GM23248 (cell line): ENCODE measurements at regions not wholly inside any gene's neighbourhood (a gene's known extent, or its start where the extent isn't known, plus 50 kb on each side); places are given as distances from the start of the nearest gene placed in this dataset.
"Not testable (repeated sequence)": the region's sequence is repeated elsewhere in the genome, so short reads cannot be mapped to it uniquely, and the experiment has no call there.

Source experiments
- DNase-seq: peaks from one replicate; pipeline ENCODE4 v3.0.0-alpha.2; 2015
- H2AFZ ChIP-seq: fragments of 200-600 bp; sonication (generic); 2 replicates; pipeline ENCODE4 v1.6.1; 2016; ENCODE audit warnings: antibody characterized with exemption
- H3F3A ChIP-seq: fragments of 200-600 bp; sonication (generic); 2 replicates; pipeline ENCODE4 v1.6.1; 2016; ENCODE audit warnings: mild to moderate bottlenecking, antibody characterized with exemption, mixed run types; ENCODE audit not compliant: insufficient read depth
- H3K27ac ChIP-seq: fragments of 200-600 bp; sonication (generic); 2 replicates; pipeline ENCODE4 v1.5.1; 2016; ENCODE audit warnings: mild to moderate bottlenecking
- H3K27me3 ChIP-seq: fragments of 200-600 bp; sonication (generic); replicated peaks from 2 replicates; pipeline ENCODE4 v1.6.1; 2016; ENCODE audit warnings: mild to moderate bottlenecking; ENCODE audit not compliant: insufficient read depth
- H3K36me3 ChIP-seq: fragments of 200-600 bp; sonication (generic); 2 replicates; pipeline ENCODE4 v1.6.1; 2016; ENCODE audit warnings: low read depth, mild to moderate bottlenecking
- H3K4me1 ChIP-seq: fragments of 200-600 bp; sonication (generic); 2 replicates; pipeline ENCODE4 v1.6.1; 2016; ENCODE audit warnings: mild to moderate bottlenecking; ENCODE audit not compliant: insufficient read depth
- H3K4me2 ChIP-seq: fragments of 200-600 bp; sonication (generic); one replicate; pipeline ENCODE4 v1.6.1; 2016; ENCODE audit warnings: mild to moderate bottlenecking; ENCODE audit not compliant: unreplicated experiment
- H3K4me3 ChIP-seq: fragments of 200-600 bp; sonication (generic); 2 replicates; pipeline ENCODE4 v1.5.1; 2016; ENCODE audit warnings: mild to moderate bottlenecking
- H3K79me2 ChIP-seq: fragments of 200-600 bp; sonication (generic); 2 replicates; pipeline ENCODE4 v1.6.1; 2016; ENCODE audit warnings: mild to moderate bottlenecking; ENCODE audit not compliant: insufficient read depth
- H3K9ac ChIP-seq: fragments of 200-600 bp; sonication (generic); 2 replicates; pipeline ENCODE4 v1.6.1; 2016; ENCODE audit warnings: mild to moderate bottlenecking
- H3K9me2 ChIP-seq: fragments of 200-600 bp; sonication (generic); 2 replicates; pipeline ENCODE4 v1.6.1; 2016; ENCODE audit warnings: mixed run types, mild to moderate bottlenecking, moderate library complexity; ENCODE audit not compliant: insufficient read depth
- H3K9me3 ChIP-seq: fragments of 200-600 bp; sonication (generic); one replicate; pipeline ENCODE4 v1.6.1; 2017; ENCODE audit warnings: low read depth
- H4K20me1 ChIP-seq: fragments of 200-600 bp; sonication (generic); 2 replicates; pipeline ENCODE4 v1.6.0; 2016; ENCODE audit not compliant: insufficient read depth
- EZH2 ChIP-seq: fragments of 200-600 bp; sonication (generic); IDR thresholded peaks from 2 replicates; pipeline ENCODE4 v1.6.1; 2018; ENCODE audit warnings: antibody characterized with exemption, mild to moderate bottlenecking; ENCODE audit not compliant: insufficient read depth, poor library complexity, severe bottlenecking
- EZH2phosphoT487 ChIP-seq: fragments of 200-600 bp; sonication (generic); IDR thresholded peaks from 2 replicates; pipeline ENCODE4 v1.6.1; 2018; ENCODE audit warnings: antibody characterized with exemption, moderate library complexity, mild to moderate bottlenecking, low read depth; ENCODE audit not compliant: insufficient read depth
- WGBS, 2 experiments: methylation state at CpG; one replicate each; pipeline ENCODE4 v1.1.6; 2015 to 2017; ENCODE audit warnings: low lambda C conversion rate in 2 of 2, low coverage in 1 of 2; ENCODE audit errors: missing lambda C conversion rate in 2 of 2; 5-methylcytosine and 5-hydroxymethylcytosine counted together
- in situ Hi-C: fragments of 300-500 bp; cut with MboI; formaldehyde crosslinking; loops from 2 replicates; pipeline ENCODE4 v1.15.0; 2020

GRCh38 chrX:112247714-112248113 is 165.1 kb upstream of the TRPC5 start:
- no peak overlapping the region for H3K4me2 ChIP-seq
- 0 to 4% methylated on average over 1 of the region's 1 CpG for WGBS, 2 experiments
- no peaks in the 10 kb centered on the region for H3K9me3 ChIP-seq
- no peaks in the 10 kb centered on the region for H3K36me3 ChIP-seq
- no peak for DNase-seq
- no peak for TF ChIP-seq EZH2phosphoT487
- no peak for TF ChIP-seq EZH2
- no peak overlapping the region for H3K9ac ChIP-seq
- H3K27me3 ChIP-seq: no peaks in the 10 kb centered on the region
- no peak overlapping the region for H3K27ac ChIP-seq
- no peaks in the 10 kb centered on the region for H3K4me1 ChIP-seq
- H4K20me1 ChIP-seq: no peaks in the 10 kb centered on the region
- H3K9me2 ChIP-seq: no peaks in the 10 kb centered on the region
- no peaks in the 10 kb centered on the region for H3K79me2 ChIP-seq
- in situ Hi-C loops: no loop called here
- H2AFZ ChIP-seq: no peak overlapping the region
- no peak overlapping the region for H3K4me3 ChIP-seq
- no peaks in the 10 kb centered on the region for H3F3A ChIP-seq

GRCh38 chrX:112235547-112235946 is 153.0 kb upstream of the TRPC5 start:
- H3K27ac ChIP-seq: no peak overlapping the region
- H3K4me3 ChIP-seq: no peak overlapping the region
- no peaks in the 10 kb centered on the region for H3K27me3 ChIP-seq
- no peak overlapping the region for H2AFZ ChIP-seq
- no peak overlapping the region for H3K9ac ChIP-seq
- no peaks in the 10 kb centered on the region for H3K36me3 ChIP-seq
- H3K9me2 ChIP-seq: no peaks in the 10 kb centered on the region
- DNase-seq: no peak
- H3K9me3 ChIP-seq: no peaks in the 10 kb centered on the region
- TF ChIP-seq EZH2 (no peak), EZH2phosphoT487 (no peak)
- no peak overlapping the region for H3K4me2 ChIP-seq
- H4K20me1 ChIP-seq: no peaks in the 10 kb centered on the region
- no peaks in the 10 kb centered on the region for H3K4me1 ChIP-seq
- H3F3A ChIP-seq: no peaks in the 10 kb centered on the region
- in situ Hi-C loops: no loop called here
- no peaks in the 10 kb centered on the region for H3K79me2 ChIP-seq

GRCh38 chrX:112233164-112233563 is 150.6 kb upstream of the TRPC5 start:
- TF ChIP-seq EZH2phosphoT487: no peak
- no peak for TF ChIP-seq EZH2
- Histone ChIP-seq H2AFZ (no peak overlapping the region), H3F3A (no peaks in the 10 kb centered on the region), H4K20me1 (no peaks in the 10 kb centered on the region), H3K79me2 (no peaks in the 10 kb centered on the region), H3K36me3 (no peaks in the 10 kb centered on the region), H3K4me3 (no peak overlapping the region), H3K4me1 (no peaks in the 10 kb centered on the region), H3K27me3 (no peaks in the 10 kb centered on the region), H3K9me2 (no peaks in the 10 kb centered on the region), H3K9me3 (no peaks in the 10 kb centered on the region), H3K27ac (no peak overlapping the region), H3K9ac (no peak overlapping the region), H3K4me2 (no peak overlapping the region)
- no peak for DNase-seq
- in situ Hi-C loops: no loop called here
- 20 to 34% methylated on average over 3 of the region's 3 CpGs for WGBS, 2 experiments

GRCh38 chrX:112226795-112227194 is 144.2 kb upstream of the TRPC5 start:
- H3K4me2 ChIP-seq, H4K20me1 ChIP-seq, H3K9ac ChIP-seq, H3K27ac ChIP-seq, H2AFZ ChIP-seq, H3K27me3 ChIP-seq, H3K36me3 ChIP-seq, DNase-seq, H3K4me3 ChIP-seq, in situ Hi-C loops, H3K9me2 ChIP-seq, H3F3A ChIP-seq, H3K4me1 ChIP-seq, H3K9me3 ChIP-seq, H3K79me2 ChIP-seq: not testable (repeated sequence)
- 51 to 53% methylated on average over 4 of the region's 4 CpGs for WGBS, 2 experiments

GRCh38 chrX:112223391-112223790 is 140.8 kb upstream of the TRPC5 start:
- in situ Hi-C loops: no loop called here
- 0 to 9% methylated on average over 2 of the region's 2 CpGs for WGBS, 2 experiments
- TF ChIP-seq EZH2 (no peak), EZH2phosphoT487 (no peak)
- H3K9me3 ChIP-seq: no peaks in the 10 kb centered on the region
- no peaks in the 10 kb centered on the region for H3F3A ChIP-seq
- H2AFZ ChIP-seq: no peak overlapping the region
- H3K27me3 ChIP-seq: no peaks in the 10 kb centered on the region
- H3K36me3 ChIP-seq: no peaks in the 10 kb centered on the region
- no peaks in the 10 kb centered on the region for H3K79me2 ChIP-seq
- no peak overlapping the region for H3K9ac ChIP-seq
- no peaks in the 10 kb centered on the region for H3K9me2 ChIP-seq
- DNase-seq: no peak
- H3K4me3 ChIP-seq: no peak overlapping the region
- H4K20me1 ChIP-seq: no peaks in the 10 kb centered on the region
- H3K27ac ChIP-seq: no peak overlapping the region
- H3K4me1 ChIP-seq: no peaks in the 10 kb centered on the region
- H3K4me2 ChIP-seq: no peak overlapping the region
